ENCODE measurements at regions not wholly inside any gene's neighbourhood (a gene's known extent, or its start where the extent isn't known, plus 50 kb on each side); places are given as distances from the start of the nearest gene placed in this dataset.
"Not testable (repeated sequence)": the region's sequence is repeated elsewhere in the genome, so short reads cannot be mapped to it uniquely, and the experiment has no call there.

DNA sequence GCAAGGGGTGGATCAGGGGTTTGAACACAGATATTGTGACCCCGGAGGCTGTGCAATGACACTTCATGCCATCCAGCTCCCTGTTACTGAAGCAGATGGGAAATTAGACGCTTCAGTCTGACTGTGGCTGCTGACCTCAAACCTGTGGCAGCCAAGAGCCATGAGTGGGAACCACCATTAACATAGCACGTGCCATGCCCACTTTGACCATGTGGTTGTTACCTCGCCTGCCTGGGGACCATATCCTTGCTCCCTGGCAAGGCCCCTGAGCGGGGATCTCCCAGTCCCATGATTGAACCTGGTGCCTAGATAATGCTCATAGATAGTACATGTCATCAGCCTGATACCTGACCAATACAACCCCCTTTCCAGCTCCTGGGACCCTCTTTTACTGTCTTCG lies 68.9 kb downstream of the CYP26B1 start:
- DNase-seq (ENCODE audit: low read depth in 4 of 4, low spot score in 3 of 4), result no peak

DNA sequence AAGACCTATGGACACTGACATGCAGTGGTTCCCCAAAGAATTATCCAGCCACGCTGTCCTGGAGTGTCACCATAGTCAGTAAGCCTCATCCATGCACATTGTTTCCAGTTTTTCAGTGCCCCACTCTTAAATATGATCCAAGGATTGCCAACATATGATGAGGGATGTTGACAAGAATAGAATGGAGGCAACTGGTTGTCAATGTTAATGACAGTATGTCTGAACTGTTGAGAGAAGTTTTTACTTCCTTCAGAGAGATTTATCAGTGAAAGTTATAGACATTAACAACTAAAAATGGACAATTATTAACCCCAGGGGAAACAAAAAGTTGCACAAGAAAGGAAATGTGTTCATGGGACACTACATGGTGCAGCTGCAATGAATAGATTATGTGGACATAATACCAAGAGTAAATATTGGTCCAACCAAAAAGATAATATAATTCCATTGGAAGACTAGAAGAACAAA lies 69.9 kb downstream of the CYP26B1 start:
- DNase-seq (ENCODE audit: low read depth in 4 of 4, low spot score in 3 of 4), result no peak

DNA sequence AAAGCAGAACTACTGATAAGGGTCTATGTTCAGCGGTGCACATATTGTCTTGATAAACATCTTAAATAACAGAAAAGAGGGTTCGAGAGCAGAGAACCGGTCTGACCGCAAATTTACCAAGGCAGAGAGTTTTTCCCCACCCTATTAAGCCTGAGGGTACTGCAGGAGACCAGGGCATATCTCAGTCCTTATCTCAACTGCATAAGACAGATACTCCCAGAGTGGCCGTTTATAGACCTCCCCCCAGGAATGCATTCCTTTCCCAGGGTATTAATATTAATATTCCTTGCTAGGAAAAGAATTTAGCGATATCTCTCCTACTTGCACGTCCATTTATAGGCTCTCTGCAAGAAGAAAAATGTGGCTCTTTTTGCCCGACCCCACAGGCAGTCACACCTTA lies 74.3 kb downstream of the CYP26B1 start:
- DNase-seq (ENCODE audit: low read depth in 4 of 4, low spot score in 3 of 4), result not testable (repeated sequence)

DNA sequence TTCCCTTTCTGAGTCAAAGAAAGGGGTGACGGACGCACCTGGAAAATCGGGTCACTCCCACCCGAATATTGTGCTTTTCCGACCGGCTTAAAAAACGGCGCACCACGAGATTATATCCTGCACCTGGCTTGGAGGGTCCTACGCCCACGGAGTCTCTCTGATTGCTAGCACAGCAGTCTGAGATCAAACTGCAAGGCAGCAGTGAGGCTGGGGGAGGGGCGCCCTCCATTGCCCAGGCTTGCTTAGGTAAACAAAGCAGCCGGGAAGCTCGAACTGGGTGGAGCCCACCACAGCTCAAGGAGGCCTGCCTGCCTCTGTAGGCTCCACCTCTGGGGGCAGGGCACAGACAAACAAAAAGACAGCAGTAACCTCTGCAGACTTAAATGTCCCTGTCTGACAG lies 83.5 kb downstream of the CYP26B1 start:
- DNase-seq (ENCODE audit: low read depth in 4 of 4, low spot score in 3 of 4), result not testable (repeated sequence)

DNA sequence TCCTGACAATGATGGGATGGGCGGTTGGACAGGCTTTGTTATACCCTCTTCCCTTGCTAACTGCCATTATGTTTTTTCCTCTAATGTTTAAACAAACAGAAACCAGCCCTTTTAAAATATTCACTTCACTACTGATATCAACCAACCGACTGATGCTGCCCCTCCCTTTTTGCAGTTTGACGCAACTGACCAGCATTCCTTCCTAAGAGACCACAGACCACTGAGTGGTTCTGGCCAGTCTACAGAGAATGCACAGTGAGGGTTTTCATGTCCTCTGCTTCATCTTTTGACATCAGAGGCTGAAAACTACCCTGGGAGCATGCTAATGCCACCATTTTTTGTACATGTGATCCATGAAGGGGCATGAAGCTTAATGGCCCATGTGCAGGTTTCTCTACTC lies 85.3 kb downstream of the CYP26B1 start:
- DNase-seq (ENCODE audit: low read depth in 4 of 4, low spot score in 3 of 4), result no peak

DNA sequence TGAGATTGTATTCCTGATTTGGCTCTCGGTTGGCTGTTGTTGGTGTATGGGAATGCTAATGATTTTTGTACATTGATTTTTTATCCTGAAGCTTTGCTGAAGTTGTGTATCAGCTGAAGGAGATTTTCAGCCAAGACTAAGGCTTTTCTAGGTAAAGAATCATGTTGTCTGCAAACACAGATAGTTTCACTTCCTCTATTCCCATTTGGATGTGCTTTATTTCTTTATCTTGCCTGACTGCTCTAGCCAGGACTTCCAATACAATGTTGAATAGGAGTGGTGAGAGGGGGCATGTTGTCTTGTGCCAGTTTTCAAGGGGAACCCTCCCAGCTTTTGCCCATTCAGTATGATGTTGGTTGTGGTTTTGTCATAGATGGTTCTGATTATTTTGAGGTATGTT lies 90.4 kb downstream of the CYP26B1 start:
- no peak for DNase-seq (ENCODE audit: low read depth in 4 of 4, low spot score in 3 of 4)

DNA sequence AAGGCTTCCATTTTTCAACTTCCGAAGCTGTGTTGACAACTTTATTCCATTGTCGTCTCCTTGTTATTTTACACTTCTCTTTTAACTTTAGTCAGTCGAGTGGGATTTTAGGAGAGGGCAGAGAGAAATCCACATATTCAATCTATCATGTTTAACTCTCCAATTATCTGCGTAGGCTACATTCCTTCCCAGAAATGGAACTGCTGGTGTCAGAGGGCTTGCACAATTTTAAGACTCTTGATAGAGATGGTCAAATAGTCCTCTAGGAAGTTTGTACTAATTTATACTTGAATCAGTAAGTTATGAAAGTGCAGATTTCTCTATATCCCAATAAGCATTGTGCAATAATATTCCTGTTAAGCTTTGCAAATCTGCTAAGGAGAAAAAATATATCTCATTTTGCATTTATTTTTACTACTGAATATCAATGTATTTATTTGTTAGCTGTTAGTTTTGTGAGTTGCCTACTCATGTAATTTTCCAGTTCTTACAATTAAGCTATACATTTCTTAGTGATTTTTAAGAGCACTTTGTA lies 95.6 kb downstream of the CYP26B1 start:
- no peak for DNase-seq (ENCODE audit: low read depth in 4 of 4, low spot score in 3 of 4)

DNA sequence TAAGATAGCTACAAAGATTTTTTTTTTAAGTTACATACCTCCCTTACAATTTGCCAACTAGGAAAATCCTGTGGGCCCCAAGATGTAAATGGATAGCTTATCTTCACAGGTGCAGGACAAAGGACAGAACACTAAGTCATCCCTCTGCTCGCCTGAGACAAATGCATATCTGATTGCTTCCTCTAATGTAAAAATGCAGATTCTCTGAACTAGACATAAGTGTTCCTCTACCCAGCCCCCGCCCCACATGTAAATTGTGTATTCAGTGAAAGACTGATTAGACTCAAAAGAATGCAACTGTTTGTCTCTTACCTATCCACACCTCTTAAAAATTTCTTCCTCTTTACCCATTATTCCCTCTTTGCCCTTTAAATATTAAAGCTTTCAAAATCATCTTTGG lies 96.5 kb downstream of the CYP26B1 start:
- DNase-seq (ENCODE audit: low read depth in 4 of 4, low spot score in 3 of 4), result no peak

DNA sequence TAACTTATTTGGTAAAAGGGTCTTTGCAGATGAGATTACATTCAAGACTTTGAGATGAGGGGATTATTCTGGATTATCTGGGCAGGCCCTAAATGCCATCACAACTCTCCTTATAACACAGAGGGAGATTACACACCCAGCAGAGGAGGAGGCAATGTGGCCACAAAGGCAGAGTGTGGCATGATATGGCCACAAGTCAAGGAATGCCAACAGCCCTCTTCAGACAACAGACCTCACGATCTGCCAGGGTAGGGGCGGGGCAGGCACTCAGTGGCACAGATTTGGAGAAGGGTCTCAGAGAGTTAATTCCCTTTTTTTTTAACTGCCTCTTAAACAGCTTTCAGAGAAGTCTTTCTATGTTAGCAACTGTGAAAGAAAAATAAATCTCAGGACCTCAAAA lies 96.9 kb downstream of the CYP26B1 start:
- DNase-seq (ENCODE audit: low read depth in 4 of 4, low spot score in 3 of 4), result no peak

DNA sequence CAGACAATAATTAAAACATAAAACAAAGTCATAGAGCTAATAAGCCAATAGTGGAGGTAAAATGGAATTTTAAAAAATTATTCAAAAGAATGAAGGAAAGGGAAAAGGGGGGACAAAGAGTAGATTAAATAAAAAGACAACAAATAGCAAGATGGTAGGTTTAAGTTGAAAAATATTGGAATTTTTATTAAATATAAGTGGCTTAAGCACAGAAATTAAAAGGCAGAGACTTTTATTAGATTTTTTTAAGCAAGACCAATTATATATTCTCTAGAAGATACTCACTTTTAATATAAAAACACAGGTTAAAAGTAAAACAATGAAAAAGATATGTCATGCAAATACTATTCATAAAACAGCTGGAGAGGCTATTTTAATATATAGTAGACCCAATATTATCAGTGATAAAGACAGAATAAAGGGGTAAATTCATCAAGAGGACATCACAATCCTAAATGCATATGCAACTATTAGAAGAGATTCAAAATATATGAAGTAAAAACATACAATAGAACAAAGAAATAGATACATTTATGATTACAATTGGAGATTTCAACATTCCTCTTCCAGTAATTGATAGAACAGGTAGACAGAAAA lies 98.7 kb downstream of the CYP26B1 start:
- DNase-seq (ENCODE audit: low read depth in 4 of 4, low spot score in 3 of 4), result no peak

DNA sequence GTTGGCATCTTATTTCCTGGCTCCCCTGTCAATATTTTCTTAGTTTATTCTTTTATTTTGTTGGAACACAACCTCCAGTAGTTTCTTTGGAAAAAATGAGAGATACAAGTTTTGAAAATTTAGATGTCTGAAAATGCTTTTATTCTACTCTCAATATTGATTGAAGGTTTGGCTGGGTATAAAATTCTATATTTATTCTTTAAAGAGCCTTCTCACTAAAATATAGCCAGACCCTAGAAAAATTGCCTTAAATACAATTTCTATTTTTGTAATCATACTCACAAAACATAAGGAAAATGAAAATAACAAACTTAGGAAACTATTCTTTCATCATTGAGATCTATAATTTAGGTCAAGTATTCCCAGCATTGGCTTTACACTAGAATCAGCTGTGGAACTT lies 103.7 kb downstream of the CYP26B1 start:
- DNase-seq (ENCODE audit: low read depth in 4 of 4, low spot score in 3 of 4), result no peak

DNA sequence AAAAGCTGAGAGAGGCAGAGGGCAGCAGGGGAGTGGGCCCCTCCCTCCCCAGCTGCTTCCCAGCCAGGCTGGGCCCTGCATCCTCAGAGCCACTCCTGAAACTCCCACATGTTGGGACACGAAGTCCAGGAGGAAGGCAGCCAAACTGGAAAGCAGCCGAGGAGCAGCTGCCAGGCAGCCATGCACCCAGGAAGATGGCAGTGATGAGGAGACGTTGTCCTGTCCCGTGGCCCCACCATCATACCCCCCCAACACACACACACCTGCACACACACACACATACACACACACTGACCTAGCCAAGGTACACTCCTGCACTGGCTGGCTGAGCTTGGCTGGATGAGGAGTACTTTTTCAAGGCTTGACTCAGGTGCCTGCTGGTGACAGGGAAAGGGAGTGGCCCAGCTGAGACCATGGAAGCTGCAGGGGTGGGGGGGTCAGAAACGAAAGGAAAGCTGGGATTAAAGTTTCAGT lies 106.0 kb downstream of the CYP26B1 start:
- DNase-seq (ENCODE audit: low read depth in 4 of 4, low spot score in 3 of 4), result no peak

DNA sequence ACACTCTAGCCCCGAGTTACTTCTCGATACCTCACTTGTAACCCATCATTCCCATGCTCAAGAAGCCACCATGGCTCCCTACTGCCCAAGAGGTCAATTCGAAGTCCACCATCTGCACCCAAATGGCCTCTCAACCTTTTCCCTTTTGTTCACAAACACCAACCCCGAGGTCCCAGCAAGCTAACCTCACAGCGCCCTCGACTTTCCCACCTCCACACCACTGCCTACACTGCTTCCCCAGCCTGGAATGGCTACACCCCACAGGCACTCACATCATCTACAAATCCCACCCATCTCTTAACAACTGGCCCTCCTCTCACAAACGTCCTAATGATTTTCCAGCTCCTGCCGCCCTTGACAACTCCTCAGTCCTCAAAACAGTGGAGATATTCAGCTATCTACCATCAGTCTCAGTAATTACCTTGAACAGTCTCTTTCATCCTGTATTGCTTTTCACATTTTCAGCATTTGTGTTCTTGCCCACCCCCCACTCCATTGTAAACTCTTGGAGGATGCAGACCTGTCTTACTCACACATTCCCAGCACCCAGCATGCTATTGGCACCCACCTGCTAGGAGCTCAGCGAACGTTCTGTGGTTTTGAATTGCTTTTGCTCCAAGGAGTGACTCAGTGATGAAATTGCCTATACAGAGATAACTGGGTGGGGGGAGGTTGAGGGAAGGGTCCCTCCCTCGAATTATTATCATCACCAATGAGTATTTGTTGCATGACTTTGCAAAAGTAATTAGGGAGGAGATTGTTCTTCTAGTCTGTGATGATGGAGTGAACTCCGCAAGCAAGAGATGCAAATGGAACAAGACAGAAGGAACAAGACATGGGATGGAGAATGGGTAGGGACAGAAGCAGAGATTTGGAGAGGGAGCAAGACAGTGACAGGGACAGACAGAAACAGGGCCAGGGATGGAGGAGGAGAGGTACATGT lies 106.8 kb downstream of the CYP26B1 start:
- DNase-seq (ENCODE audit: low read depth in 4 of 4, low spot score in 3 of 4), result no peak

DNA sequence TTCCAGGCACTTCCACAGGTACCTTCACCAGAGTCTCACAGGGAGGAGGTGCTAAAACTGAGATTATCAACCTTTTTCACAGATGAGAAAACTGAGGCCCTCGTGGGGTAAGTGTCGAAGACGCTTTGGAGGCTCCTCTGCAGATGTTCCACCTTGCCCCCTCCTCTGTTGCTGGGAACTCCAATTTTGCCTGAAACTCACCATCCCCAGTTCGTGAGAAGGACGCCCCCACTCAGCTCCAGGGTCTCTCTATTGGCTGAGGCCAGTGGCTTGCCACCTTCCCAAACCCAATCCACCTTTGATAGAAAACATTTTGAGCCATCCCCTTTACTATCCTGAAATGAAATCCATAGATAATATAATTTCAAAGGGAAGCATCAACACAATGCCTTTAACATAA lies 109.1 kb downstream of the CYP26B1 start:
- no peak for DNase-seq (ENCODE audit: low read depth in 4 of 4, low spot score in 3 of 4)

DNA sequence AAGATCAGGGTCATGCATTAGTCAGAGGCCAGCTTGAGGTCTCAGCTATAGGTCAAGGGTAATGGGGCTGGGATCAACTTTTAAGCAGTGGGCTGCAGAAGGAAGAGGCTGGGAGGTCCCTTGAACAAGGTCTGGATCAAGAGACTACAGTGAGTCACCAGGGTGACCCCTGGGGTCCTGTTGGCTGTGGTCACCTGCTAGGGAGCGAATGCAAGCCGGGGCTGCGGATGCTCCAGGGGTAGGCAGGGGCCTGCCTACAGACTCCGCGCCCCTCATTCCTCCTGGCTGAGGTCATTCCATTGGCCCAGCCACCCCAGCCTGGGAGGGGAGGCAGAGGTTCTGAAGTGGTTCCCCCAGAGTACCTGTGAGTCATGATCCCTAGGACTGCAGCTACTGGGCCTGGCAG lies 110.4 kb downstream of the CYP26B1 start:
- no peak for DNase-seq (ENCODE audit: low read depth in 4 of 4, low spot score in 3 of 4)

DNA sequence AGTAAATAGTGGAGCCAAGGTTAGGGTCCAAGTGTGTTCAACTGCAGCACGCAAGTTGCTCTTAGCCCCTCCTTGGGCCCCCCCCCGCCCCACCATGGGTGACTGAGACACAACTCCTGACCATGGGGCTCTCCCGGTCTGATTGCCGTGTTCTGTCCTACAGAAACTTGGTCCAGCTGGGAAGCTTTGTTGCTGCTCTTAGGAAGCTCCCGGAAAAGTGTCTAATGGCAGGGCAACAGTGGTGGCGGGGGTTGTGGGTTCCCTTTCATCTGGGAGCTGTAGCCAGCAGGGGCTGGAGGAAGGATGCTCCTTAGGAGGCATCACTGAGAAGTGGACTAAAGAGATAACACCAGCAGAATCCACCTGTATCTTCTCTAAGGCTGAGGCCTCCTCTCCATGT lies 111.1 kb downstream of the CYP26B1 start:
- no peak for DNase-seq (ENCODE audit: low read depth in 4 of 4, low spot score in 3 of 4)

DNA sequence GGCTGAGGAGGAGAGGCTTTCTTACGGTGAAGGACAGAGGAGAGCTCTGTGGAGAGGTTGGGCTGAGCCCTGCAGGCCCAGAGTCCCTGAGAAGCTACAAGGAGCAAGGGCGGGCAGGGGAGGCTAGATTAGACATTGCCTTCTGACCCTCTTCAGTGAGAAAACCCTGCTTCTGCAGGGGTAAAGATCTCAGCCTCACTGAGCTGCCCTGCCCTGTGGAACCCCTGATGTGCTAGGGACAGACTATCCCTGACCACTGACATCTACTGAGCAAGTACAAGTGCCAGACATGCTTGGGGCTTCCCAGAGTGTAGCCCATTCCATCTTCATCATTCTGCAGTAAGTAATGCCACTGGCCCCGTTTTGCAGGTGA lies 111.5 kb downstream of the CYP26B1 start:
- no peak for DNase-seq (ENCODE audit: low read depth in 4 of 4, low spot score in 3 of 4)

DNA sequence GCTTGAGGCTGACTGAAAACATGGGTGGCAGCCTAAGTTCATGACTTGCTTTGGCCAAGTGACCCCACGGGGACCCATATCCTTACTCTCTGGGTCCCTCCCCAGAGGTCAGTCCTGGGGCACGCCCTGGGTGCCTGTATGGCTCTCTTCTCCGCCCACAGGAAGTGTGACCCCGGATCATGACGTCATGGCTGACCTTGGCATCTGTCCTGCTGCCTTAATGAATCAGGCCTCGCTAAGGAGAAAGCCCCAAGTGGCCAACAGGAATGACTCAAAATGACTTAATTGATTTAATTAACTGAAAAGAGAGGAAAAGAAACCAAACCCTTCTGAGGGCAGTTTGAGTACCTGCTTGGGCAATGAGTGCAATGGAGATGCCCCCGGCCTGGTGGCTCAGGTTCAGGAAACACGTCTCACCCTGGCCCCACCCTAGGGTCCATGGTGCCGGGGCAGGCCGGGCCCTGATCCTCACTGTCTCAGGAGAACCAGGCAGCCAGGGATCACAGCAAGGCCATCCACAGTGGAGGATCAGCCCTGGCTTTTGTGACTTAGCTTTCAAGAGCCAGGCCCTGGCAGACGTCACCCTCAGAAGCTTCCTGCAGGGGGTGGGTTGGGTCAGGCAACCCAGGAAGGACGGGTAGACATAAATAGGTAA lies 112.0 kb downstream of the CYP26B1 start:
- no peak for DNase-seq (ENCODE audit: low read depth in 4 of 4, low spot score in 3 of 4)

DNA sequence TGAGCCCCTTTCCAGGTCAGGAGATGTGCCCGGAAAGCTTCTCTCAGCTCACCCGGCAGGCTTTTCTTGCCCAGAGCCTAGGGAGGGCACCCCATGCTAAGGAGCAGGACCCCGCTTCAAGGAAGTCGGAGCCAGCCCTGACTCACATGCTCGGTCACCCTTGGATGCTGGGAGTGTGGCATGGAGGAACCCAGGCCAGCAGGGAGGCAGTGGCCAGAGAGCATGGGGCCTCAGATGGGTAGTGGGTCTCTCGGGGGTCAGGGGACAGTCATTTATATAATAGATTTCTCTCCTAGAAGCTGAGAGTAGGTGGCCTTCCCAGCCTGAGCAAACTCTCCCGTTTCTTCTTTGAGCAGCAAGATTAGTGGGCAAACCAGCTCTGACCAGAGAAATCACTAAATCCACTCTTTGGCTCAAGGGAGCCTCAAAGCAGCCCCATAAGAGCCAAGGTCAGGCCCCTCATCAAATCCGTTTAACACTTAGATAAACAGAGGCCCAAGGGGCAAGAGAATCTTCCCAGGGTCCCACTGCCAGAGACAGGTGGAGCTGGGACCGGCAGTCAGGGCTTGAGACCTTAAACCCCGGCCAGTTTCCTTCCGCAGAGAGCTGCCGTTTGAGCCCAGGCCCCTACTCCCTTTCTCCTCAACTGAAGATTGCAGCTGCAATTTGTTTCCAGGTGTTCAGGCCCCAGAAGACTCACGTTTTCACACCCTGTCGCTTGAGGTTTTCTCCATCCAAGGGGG lies 113.1 kb downstream of the CYP26B1 start:
- DNase-seq (ENCODE audit: low read depth in 4 of 4, low spot score in 3 of 4), result no peak

DNA sequence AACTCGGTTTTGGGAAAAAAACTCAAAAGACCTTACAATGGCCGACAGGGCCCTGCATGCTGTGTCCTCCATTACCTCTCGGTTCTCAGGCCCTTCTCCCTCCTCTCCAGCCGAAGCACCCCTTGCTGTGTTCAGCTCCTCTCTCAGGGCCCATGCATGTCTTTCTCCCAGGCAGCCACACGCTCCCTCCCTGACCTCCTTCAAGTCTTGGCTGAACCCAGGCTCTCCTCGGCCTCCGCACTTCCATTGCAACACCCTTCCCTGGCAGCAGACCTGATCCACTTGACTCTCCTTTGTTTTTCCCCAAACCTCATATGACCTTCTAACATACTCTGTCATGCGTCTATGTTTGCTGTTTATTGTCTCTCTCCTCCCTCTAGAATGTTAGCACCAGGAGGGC lies 114.0 kb downstream of the CYP26B1 start:
- no peak for DNase-seq (ENCODE audit: low read depth in 4 of 4, low spot score in 3 of 4)
